HG03575 (cell line): ENCODE measurements at regions not wholly inside any gene's neighbourhood (a gene's known extent, or its start where the extent isn't known, plus 50 kb on each side); places are given as distances from the start of the nearest gene placed in this dataset.
"Not testable (repeated sequence)": the region's sequence is repeated elsewhere in the genome, so short reads cannot be mapped to it uniquely, and the experiment has no call there.

ENCODE experiments used
- ATAC-seq: cut with Tn5 transposase; IDR thresholded peaks from one replicate; pipeline ENCODE4 v1.9.1; 2021; ENCODE audit not compliant: unreplicated experiment, insufficient number of reproducible peaks, low FRiP score; ENCODE audit errors: extremely low read depth

DNA sequence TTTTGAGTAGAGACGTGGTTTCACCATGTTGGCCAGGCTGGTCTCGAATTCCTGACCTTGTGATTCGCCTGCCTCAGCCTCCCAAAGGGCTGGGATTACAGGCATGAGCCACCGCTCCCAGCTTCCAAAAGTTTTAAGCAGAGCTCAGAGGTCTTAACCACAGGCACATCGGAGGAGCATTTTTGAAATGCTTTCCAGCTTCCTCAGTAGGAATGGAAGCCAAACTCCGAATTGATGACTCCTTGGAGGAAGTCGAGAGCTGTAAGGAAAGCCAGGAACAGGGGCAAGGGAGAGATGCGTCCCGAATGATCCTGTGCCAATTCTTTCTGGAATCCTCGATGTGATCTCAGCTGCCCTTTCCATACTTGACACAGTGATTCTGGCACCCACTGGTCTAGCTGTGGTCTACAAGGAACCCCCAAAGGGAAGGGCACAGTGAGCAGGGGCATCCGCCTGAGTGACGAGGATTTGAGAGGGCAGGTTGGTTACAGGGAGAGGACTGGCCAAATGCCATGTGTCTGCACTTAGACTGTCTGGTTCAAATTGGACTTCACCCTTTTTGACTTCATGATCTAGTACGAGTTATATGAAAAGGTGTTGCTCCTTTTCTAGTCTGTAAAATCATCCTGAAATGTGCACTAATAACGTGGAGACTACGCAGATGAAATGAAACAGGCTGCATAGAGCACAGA, 138.2 kb downstream of the ADRA2C start:
- ATAC-seq = not testable (repeated sequence)

DNA sequence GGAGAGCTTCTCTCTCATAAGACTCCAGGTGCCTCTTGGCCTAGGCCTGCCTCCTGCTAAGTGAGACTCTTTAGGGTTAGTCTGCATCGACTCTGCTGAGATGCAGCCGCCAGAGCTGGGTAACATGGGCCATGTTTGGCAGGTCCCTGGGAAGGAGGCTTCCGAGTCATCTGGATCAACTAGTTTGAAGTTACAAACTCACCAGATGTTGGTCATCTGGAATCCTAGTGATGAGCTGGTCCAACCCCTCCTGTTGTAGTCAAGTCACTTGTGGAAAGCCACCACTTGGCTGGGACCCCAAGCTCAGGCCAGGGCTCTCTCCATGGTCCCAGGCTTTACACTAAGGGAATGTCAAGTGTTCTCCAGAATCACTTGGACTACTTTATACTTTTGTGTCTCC, 143.4 kb downstream of the ADRA2C start:
- not testable (repeated sequence) for ATAC-seq

DNA sequence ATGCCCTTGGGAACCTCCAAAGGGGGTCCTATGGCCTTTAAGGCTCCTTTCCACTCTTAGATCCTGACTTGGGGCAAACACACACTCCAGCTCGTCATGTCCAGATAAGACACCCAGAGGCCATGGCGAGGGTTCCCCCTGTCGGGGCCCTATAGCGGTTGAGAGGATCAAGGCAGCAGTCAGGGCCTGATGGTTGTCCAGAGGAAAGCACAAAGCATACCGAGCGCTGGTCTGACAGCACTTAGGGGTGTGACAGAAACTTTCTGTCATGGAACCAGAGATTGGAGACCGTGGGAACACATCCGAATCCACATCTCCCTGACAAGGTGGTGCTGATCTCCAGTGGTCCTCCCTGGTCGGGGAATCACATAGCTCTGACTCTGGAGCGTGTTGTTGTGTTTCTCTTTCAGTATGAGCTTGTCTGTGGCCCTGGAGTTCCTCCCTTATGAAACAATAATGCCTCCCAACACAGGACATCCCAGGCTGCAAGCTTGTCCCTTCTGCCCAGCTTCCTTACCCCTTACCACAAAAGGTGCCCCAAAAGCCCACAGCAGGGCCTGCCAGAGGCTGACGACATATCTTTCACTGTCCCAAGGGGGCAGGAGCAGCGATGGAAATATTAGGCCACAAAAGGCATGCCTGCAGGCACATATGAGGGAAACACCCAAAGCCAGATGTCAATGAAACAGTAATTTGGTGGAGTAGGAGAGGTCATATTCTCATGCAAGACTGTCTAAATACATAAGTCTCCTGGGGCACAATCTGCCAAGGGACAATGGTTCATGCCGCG, 144.2 kb downstream of the ADRA2C start:
- not testable (repeated sequence) for ATAC-seq

DNA sequence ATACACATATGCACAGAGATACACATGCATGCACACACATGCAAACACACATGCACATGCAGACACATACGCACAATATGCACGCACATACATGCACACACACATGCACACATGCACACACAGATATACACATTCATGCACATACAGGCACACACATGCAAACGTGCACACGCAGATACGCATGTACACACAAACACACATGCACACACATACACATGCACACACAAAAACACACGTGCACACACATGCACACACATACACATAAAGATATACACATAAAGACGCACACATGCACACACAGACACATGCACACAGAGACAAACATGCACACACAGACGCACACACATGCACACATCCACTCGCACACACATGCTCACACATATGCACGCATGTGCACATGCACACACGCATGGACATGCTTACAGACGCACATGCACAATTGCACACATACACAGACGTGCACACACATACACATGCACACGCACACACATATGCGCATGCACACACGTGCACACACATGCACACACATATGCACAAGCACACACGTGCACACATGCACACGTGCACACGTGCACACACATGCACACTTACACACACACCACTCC, 145.2 kb downstream of the ADRA2C start:
- no peak for ATAC-seq

DNA sequence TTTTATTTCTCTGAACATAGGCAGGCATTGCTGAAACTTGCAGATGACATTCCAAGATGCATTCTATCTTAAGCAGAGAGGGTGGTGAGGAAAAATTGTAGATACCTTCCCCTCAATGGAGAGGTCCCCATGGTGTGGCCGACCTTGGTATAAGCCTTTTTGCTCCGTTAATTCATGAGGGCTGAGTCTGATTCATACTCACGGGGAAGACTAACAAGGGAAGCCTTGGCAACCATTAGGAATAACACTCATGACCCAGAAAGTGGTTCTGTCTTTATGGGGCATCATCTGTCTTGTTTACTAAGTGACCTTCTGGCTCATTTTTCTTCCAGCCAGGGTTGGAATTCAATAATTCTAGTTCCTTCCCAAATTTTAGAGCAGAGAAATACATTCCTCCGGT, 148.3 kb downstream of the ADRA2C start:
- not testable (repeated sequence) for ATAC-seq

DNA sequence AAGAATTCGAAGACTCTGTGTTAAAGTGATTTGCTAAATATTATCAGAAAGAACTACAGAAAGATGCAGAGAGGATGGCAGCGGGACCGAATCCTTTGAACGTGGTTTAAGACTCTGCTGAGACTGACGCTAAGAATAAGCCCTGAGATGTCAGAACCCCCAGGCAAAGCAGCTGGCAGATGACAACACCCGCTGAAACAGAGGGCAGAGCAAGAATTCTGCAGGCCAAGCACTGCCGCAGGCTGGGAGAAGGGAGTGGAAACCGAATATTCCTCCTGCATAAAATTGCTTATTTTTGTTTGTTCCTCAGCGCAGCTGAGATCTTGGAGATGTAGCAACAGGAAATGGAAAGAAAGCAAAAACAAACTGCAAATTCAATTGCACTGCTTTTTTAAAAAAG, 153.3 kb downstream of the ADRA2C start:
- not testable (repeated sequence) for ATAC-seq

DNA sequence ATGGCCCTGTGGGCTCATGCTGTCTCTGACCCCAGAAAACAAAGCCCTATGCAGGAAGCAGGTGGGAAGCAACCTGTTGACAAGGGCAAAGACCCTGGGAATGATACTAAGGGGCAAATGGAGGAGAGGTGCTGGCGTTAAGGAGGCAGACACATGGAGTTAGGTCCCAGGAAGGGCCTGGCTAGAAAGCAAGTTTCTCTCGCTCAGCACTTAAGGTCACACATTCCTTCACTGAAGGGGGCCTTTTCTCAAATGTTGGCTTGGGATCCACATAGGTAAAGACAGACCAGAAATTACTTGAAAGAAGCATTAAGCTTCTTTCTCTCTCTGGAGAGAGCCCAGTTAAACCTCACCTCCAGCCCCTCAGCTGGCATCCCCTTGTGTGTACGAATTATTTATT, 155.7 kb downstream of the ADRA2C start:
- not testable (repeated sequence) for ATAC-seq

DNA sequence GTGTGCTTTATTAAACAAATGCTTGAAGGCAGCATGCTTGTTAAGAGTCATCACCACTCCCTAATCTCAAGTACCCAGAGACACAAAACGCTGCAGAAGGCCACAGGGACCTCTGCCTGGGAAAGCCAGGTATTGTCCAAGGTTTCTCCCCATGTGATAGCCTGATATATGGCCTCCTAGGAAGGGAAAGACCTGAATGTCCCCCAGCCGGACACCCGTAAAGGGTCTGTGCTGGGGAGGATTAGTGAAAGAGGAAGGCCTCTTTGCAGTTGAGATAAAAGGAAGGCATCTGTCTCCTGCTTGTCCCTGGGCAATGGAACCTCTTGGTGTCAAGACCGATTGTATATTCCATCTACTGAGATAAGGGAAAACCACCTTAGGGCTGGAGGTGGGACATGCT, 159.7 kb downstream of the ADRA2C start:
- not testable (repeated sequence) for ATAC-seq

DNA sequence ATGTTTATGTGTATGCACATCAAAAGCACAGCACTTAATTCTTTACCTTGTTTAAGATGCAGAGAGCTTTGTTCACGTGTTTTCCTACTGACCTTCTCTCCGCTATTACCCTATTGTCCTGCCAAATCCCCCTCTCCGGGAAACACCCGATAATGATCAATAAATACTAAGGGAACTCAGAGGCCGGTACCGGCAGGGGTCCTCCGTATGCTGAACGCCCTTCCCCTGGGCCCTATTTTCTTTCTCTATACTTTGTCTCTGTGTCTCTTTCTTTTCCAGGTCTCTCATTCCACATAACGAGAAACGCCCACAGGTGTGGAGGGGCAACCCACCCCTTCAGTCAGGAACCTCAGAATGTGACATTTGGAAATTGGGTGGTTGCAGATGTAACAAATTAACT, 160.1 kb downstream of the ADRA2C start:
- ATAC-seq = not testable (repeated sequence)

DNA sequence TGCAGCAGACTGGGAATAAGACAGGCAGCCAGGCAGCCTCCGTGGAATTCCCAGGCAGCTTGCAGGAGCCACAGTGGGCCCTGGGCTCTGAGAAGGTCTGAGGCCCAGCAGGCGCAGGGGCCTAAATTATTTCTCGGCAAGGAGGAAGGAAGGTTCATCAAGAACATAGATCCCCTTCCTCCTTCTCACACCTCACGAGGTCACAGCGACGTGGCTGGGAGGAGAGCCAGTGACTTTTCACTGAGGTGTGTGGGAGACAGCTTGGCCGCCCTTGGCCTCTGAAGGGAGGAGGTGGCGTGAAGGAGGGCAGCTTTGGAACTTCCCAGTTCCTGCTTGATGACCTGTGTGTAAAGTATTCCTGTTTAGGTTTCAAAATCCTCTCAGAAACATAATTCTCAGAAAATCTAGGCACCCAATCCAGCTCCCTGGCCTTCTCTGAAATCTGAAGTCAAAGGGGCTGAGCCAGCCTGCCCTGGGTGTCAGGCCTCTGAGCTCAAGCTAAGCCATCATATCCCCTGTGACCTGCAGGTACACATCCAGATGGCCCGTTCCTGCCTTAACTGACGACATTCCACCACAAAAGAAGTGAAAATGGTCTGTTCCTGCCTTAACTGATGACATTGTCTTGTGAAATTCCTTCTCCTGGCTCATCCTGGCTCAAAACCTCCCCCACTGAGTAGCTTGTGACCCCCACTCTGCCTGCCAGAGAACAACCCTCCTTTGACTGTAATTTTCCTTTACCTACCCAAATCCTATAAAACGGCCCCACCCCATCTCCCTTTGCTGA, 161.0 kb downstream of the ADRA2C start:
- not testable (repeated sequence) for ATAC-seq

DNA sequence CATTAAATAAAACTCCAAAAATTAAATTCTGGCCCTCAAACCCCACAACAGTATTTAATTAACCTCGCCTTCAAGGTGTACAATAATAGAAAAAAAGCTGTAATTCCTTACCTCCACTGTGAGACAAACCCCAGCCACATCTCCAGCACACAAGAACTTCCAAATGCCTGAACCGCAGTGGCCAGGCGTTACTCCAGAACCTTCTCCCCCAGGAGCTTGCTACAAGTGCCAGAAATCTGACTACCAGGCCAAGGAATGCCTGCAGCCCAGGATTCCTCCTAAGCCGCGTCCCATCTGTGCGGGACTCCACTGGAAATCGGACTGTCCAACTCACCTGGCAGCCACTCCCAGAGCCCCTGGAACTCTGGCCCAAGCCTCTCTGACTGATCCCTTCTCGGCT, 163.2 kb downstream of the ADRA2C start:
- not testable (repeated sequence) for ATAC-seq

DNA sequence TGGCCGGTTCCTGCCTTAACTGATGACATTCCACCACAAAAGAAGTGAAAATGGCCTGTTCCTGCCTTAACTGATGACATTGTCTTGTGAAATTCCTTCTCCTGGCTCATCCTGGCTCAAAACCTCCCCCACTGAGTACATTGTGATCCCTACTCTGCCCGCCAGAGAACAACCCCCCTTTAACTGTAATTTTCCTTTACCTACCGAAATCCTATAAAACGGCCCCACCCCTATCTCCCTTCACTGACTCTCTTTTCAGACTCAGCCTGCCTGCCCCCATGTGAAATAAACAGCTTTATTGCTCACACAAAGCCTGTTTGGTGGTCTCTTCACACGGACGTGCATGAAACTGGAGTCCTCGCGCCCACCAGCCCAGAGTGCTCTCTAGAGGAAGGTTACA, 166.5 kb downstream of the ADRA2C start:
- ATAC-seq = not testable (repeated sequence)

DNA sequence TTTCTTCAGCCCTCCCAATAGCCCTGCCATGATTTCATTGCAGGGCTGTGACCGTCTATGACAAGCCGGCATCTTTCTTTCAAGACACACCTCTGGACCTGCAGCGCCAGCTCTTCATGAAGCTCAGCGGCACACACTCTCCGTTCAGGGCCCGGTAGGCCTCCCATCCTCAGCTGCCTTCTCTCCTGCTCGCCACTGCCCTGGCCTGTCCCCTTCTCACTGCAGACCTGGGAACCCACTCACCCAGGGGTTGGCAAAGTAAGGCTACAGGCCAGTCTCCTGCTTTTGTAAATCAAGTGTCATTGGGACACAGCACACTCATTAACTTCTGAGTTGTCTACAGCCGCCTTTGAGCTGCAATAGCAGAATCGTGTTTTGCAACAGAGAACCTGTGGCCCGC, 169.2 kb downstream of the ADRA2C start:
- ATAC-seq = not testable (repeated sequence)

DNA sequence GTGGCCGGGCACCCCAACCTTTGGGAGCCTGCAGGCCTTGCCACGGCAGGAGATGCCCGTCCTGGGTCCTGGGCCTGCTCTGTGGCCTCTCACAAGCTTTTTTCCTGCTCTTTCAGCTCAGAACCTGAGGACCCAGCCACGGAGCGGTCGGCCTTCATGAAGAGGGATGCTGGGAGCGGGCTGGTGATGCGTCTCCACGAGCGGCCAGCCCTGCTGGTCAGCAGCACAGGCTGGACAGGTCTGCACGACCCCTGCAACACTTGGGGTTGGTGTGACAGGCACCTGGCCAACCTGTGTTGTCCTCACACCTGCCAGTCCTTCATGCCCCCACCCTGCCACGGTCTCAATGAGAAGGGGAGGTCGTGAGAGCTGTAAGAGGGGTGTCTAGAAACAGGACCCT, 170.0 kb downstream of the ADRA2C start:
- no peak for ATAC-seq

DNA sequence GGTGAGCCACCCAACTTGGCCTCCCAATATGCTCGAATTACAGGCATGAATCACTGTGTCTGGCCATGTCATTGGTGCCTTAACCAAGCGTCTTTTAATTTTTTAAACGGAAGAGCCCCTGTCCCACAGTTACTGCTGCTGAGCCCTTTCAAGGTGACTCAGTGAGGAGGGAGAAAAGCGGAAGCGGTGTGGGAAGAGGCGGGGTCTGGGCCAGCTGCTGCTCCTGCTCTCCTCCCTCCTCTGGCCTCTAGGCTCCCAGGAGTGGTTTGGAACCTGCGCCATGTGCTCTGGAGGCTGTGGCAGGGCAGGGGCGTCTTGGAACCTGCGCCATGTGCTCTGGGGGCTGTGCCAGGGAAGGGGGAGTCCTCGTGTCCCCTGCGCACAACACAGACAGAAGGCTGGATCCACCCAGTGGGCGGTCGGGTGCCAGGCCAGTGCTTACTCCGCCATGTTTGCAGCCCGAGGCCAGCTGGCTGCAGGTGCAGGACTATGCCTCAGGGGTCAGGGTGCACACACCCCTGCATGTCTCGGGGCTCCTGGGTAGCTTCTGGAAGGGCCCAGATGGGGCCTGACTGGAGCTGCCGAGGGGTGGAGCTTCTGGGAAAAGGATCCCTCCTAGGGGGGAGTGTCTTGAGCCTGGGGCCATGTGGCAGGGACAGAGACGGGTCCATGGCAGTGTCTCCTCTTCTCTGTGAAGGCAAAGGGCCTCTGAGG, 171.8 kb downstream of the ADRA2C start:
- ATAC-seq = not testable (repeated sequence)

DNA sequence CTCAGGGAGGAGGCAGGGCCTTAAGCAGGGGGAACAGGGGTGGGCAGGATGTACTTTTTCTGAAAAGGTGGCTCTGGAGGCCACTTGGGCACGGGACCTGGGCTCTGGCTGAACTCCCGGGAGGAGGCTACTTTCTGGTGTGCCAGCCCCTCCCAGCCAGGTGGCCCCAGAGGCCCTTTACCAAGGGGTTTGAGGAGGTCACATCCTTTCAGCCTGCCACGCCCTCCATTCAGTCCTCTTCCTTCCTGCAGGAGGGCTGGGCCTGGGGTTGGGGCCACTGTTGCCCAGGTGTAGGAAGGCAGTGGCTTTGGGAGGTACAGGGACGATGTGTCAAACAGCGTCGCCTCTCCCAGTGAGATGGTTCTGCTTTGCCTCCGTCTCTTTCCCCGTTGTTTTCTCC, 172.5 kb downstream of the ADRA2C start:
- not testable (repeated sequence) for ATAC-seq

DNA sequence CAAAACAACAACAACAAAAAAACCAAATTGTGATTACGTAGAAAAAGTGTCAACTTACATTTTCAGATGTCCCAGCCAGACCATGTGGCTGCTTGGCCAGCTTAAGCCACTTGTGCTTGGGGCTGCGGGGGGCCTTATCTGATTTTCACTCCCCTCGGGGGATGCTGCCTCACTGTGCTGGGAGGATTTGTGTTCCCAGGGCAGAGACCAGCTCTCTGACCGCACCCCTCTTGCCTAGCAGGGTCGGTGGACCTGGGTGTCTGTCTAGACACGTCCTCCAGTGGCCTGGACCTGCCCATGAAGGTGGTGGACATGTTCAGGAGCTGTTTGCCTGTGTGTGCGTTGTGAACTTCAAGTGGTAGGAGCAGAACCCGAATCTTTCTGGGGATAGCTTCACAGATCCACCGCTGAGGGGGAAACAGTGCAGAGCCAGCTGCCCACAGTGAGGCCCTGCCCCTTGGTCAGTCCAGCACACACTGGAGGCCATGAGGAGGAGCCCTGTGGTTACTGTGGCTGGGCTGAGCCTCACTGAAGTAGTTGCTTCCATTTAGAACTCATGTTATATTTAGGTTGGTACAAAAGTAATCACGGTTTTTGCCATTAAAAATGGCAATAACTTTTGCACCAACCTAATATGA, 173.9 kb downstream of the ADRA2C start:
- not testable (repeated sequence) for ATAC-seq
